Osteoblast (primary cell): ENCODE measurements at regions not wholly inside any gene's neighbourhood (a gene's known extent, or its start where the extent isn't known, plus 50 kb on each side); places are given as distances from the start of the nearest gene placed in this dataset.
"Not testable (repeated sequence)": the region's sequence is repeated elsewhere in the genome, so short reads cannot be mapped to it uniquely, and the experiment has no call there.

Experiments used
- DNase-seq: peaks from one replicate; pipeline ENCODE4 v3.0.0; 2011; ENCODE audit warnings: low spot score, mixed read lengths; ENCODE audit not compliant: insufficient read length; ENCODE audit errors: missing footprints
- H2AFZ ChIP-seq: 2 replicates; pipeline ENCODE4 v1.6.0; 2011; ENCODE audit warnings: mild to moderate bottlenecking, low read length
- H3K27ac ChIP-seq: 2 replicates; pipeline ENCODE4 v1.5.1; 2011; ENCODE audit warnings: mild to moderate bottlenecking, low read depth, low read length, moderate library complexity
- H3K27me3 ChIP-seq: 2 replicates; pipeline ENCODE4 v1.6.0; 2012; ENCODE audit warnings: mild to moderate bottlenecking, control low read depth, inconsistent platforms, low read length, moderate library complexity; ENCODE audit not compliant: insufficient read depth
- H3K36me3 ChIP-seq: 2 replicates; pipeline ENCODE4 v1.5.1; 2011; ENCODE audit warnings: mild to moderate bottlenecking, low read length, control low read depth, moderate library complexity; ENCODE audit not compliant: insufficient read depth
- H3K4me1 ChIP-seq: 2 replicates; pipeline ENCODE4 v1.5.1; 2011; ENCODE audit warnings: mild to moderate bottlenecking, low read length, control low read depth, moderate library complexity; ENCODE audit not compliant: insufficient read depth
- H3K4me2 ChIP-seq: 2 replicates; pipeline ENCODE4 v1.6.0; 2011; ENCODE audit warnings: mild to moderate bottlenecking, low read length; ENCODE audit not compliant: insufficient read depth
- H3K4me3 ChIP-seq: fragments of 200-600 bp; sonication (generic); 3 replicates; pipeline ENCODE4 v1.5.1; 2012; ENCODE audit warnings: mild to moderate bottlenecking, low read length, inconsistent platforms; ENCODE audit not compliant: insufficient read depth
- H3K79me2 ChIP-seq: 2 replicates; pipeline ENCODE4 v1.6.0; 2012; ENCODE audit warnings: mild to moderate bottlenecking, low read length, control low read depth, inconsistent platforms; ENCODE audit not compliant: insufficient read depth
- H3K9me3 ChIP-seq: 2 replicates; pipeline ENCODE4 v1.5.1; 2011; ENCODE audit warnings: low read depth, low read length, control low read depth
- H4K20me1 ChIP-seq: 2 replicates; pipeline ENCODE4 v1.6.0; 2012; ENCODE audit warnings: mild to moderate bottlenecking, low read length, control low read depth; ENCODE audit not compliant: insufficient read depth
- CTCF ChIP-seq: IDR thresholded peaks from 2 replicates; pipeline ENCODE4 v1.5.1; 2011; ENCODE audit warnings: mild to moderate bottlenecking, low read depth, low read length, moderate library complexity; ENCODE audit errors: extremely low read depth

- H3K9me3 ChIP-seq, DNase-seq, H3K4me1 ChIP-seq, H3K27me3 ChIP-seq, H3K79me2 ChIP-seq, H3K4me2 ChIP-seq, H3K27ac ChIP-seq, H3K36me3 ChIP-seq, H2AFZ ChIP-seq, H4K20me1 ChIP-seq, H3K4me3 ChIP-seq: not testable (repeated sequence)
- peak; percentile 22 for TF ChIP-seq CTCF
These were observed 123.8 kb upstream of the ARHGEF26 start for GRCh38 chr3:153997364-153997763.

DNA sequence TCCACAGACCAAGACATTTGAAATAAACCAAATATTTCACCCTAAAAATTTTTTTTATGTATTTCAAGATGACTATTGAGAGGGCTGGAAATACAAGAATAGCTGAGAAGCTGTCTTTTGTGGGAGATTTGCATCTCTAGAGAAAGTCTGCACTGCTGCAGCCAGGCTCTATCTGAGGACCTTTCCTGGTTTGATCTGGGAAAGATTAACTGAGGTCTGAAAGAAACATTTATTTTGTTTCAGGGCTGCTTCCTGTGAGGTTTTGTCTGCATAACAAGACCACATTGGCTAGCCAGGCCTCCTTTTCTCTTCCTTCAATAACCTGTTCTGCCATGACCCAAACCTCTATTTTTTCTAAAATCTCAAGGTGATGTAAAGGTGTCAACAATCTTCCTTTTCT, 117.5 kb upstream of the ARHGEF26 start:
- no peak overlapping the region for H3K4me2 ChIP-seq
- no peaks in the 10 kb centered on the region for H3K79me2 ChIP-seq
- H3K27ac ChIP-seq = no peak overlapping the region
- no peak overlapping the region for H3K4me3 ChIP-seq
- H3K4me1 ChIP-seq = no peaks in the 10 kb centered on the region
- H3K36me3 ChIP-seq = no peaks in the 10 kb centered on the region
- no peak for DNase-seq
- H2AFZ ChIP-seq = no peak overlapping the region
- H3K27me3 ChIP-seq = no peaks in the 10 kb centered on the region
- H4K20me1 ChIP-seq = no peaks in the 10 kb centered on the region
- TF ChIP-seq CTCF = no peak
- no peaks in the 10 kb centered on the region for H3K9me3 ChIP-seq

DNA sequence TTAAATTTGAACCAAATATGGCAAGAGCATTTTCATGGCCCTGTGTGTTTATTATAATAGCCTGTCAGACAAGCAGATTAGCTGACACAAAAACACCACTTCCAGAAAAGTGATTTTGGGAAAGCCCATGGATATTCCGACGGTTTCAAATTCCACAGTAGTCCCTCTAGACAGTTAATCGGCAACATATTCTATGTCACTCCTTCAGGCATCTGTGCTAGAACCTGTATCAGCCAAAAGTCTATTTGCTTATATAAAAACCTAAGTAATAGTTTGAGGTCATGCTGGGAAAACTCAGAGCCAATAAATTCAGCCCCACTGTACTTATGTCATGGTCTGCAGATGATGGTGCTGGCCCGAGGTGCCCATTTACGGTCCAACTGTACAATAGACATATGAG, 110.2 kb upstream of the ARHGEF26 start:
- Histone ChIP-seq H4K20me1 (no peaks in the 10 kb centered on the region), H2AFZ (no peak overlapping the region), H3K36me3 (no peaks in the 10 kb centered on the region), H3K27me3 (no peaks in the 10 kb centered on the region), H3K4me3 (no peak overlapping the region), H3K27ac (no peak overlapping the region), H3K4me2 (no peak overlapping the region), H3K4me1 (no peaks in the 10 kb centered on the region), H3K79me2 (no peaks in the 10 kb centered on the region), H3K9me3 (no peaks in the 10 kb centered on the region)
- no peak for TF ChIP-seq CTCF
- no peak for DNase-seq

DNA sequence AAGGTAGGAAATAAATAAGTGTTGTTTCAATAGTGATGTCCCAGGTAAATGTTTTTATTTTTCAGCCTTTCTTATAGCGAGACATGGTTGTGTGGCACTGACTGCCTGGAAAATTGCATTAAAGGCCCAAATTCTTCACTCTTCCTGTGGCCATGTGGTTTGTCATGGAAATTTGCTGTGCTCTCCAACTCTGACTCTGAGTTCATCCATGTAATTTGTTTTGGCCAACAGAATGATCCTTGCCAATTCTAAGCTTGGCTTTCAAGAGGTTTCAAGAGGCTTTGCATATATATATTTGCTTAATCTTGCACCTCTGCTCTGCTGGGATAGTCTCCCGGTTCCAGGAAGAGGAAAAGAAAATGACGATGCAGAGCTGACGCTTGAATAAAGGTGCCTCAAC, 107.5 kb upstream of the ARHGEF26 start:
- Histone ChIP-seq H3K36me3 (no peaks in the 10 kb centered on the region), H3K27ac (no peak overlapping the region), H3K4me1 (no peaks in the 10 kb centered on the region), H3K4me2 (no peak overlapping the region), H3K9me3 (no peaks in the 10 kb centered on the region), H3K4me3 (no peak overlapping the region), H2AFZ (no peak overlapping the region), H3K27me3 (no peaks in the 10 kb centered on the region), H4K20me1 (no peaks in the 10 kb centered on the region), H3K79me2 (no peaks in the 10 kb centered on the region)
- no peak for DNase-seq
- TF ChIP-seq CTCF = no peak
